GM21447 (cell line): ENCODE measurements at regions not wholly inside any gene's neighbourhood (a gene's known extent, or its start where the extent isn't known, plus 50 kb on each side); places are given as distances from the start of the nearest gene placed in this dataset.

ENCODE experiments used
- ATAC-seq: cut with Tn5 transposase; IDR thresholded peaks from one replicate; pipeline ENCODE4 v1.9.1; 2021; ENCODE audit not compliant: unreplicated experiment

- ATAC-seq = no peak
Observed at GRCh38 chr3:71858503-71859122, 73.7 kb upstream of the PROK2 start.

DNA sequence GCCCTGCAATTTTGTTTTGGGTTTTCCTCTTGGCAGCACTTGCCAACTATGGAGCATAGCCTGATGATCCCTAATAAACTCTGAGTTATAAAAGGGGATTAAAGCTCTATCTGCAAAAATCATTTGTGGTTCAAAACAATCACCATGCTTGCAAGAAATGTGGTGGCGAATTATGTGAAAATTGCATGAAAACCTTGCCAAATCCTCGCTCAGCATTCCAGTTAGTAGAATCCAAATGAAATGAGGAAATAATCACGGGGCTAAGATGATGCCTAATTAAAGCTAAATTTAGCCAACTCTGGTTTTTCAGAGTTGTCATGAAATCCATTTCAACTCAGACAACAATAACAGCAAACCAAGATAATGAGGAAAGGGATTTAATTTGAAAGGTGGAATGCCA lies 73.0 kb upstream of the PROK2 start:
- no peak for ATAC-seq

DNA sequence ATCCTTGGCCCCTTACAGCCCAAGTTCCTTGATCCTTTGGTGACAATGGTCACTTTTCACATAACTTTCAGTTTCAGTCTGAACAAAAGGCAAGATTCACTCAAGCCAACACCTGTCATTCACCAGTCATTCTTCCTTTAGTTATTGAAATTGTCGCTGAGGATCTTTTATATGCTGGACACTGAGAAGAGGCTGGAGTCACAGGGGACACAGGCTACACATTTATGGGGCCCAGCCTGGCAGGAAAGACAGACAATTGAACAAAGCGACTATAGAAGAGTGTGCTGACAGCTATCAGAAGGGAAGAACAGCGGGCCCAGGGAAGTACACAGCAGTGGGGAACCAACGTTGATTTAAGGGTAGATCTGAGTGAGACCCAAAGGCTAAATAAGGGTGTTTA lies 69.8 kb upstream of the PROK2 start:
- no peak for ATAC-seq

GRCh38 chr3:71854096-71854495 lies 69.1 kb upstream of the PROK2 start:
- no peak for ATAC-seq

DNA sequence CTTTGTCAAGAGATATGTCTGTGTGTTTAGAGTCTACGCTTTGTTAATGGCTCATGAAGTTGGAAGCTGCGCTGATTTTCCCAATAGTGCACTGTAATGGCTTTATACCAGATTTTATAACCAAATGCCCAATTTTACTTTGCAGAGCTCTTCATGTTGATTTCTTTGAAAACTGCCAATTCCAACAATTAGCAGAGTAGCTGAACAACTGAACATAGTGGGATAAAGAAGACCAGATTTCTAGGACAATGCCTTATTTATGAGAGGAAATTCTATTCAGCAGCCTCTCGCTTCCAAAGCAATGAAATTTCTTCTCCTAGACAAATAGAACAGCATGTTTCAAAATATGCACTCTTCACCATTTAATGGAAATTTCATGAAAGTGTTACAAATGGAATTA lies 66.9 kb upstream of the PROK2 start:
- ATAC-seq = no peak

DNA sequence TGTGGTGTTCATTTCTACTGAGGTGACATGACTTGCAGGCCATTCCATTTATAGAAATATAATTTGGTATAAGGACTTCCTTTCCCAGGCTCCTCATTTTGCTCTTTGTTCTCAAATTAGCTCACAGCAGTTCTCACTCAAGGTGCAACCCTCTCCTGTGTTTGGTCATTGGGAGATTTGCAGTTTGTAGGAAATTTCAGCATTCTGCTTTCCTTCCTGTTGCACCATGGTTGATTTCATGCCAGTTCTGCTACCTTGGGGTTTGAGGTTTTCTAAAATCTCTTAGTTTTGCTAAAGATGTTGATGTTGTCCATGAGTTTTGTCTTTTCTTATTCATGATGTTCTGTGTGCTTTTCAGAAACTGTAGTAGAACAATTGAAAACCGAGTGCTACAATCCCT lies 65.7 kb upstream of the PROK2 start:
- ATAC-seq = no peak

DNA sequence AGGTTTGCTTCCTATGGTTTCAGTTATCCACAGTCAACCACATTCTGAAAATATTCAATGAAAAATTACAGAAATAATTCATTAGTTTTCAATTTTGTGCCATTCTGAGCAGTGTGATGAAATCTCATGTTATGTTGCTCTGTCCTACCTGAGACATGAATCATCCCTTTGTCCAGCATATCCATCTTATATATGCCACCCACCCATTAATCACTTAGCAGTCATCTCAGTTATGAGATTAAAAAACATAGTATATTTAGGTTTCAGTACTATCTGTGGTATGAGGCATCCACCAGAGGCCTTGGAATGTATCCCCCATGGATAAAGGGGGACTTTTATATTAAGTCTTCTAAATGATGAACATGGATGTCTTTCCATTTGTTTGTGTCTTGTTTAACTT lies 64.7 kb upstream of the PROK2 start:
- ATAC-seq = no peak

DNA sequence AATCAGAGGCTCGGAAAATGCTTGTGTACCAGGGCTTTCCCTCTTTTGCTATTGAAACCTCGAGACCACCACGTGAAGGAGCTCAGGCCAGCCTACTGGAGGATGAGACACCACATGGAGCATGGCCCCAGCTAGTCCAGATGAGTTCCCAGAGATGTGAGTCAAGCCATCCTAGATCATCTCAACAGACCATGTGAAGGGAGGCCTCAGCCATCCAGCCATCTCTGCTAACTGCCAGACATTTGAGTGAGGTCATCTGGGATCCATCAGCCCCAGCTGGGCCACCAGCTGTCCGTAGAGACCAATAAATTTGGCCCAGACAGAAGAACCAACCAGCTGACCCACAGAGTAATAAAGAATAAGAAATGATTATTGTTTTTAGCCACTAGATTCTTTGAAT lies 62.8 kb upstream of the PROK2 start:
- ATAC-seq = no peak

GRCh38 chr3:71846185-71846584 lies 61.2 kb upstream of the PROK2 start:
- ATAC-seq = no peak

- no peak for ATAC-seq
Observed at GRCh38 chr3:71843071-71843470, 58.1 kb upstream of the PROK2 start.

GRCh38 chr3:71838406-71838805 lies 53.5 kb upstream of the PROK2 start:
- ATAC-seq = no peak
